BJ (cell line): ENCODE measurements at regions not wholly inside any gene's neighbourhood (a gene's known extent, or its start where the extent isn't known, plus 50 kb on each side); places are given as distances from the start of the nearest gene placed in this dataset.

Experiments used
- CTCF ChIA-PET: fragments of 350-600 bp; formaldehyde crosslinking; extraction: SDS; loops from one replicate; lab custom pipeline; 2021; ENCODE audit warnings: antibody characterized with exemption, inconsistent platforms; lab: Yijun Ruan, JAX
- POLR2A ChIA-PET: fragments of 300-600 bp; sonication (Branson Sonifier 250); formaldehyde crosslinking; extraction: SDS; loops from one replicate; lab custom pipeline; 2021; ENCODE audit warnings: antibody characterized with exemption; lab: Charles Lee
- DNase-seq: peaks from one replicate; pipeline ENCODE4 v3.0.0-alpha.2; 2011; ENCODE audit warnings: low read depth
- H3K27me3 ChIP-seq: 2 replicates; pipeline ENCODE4 v1.6.0; 2011; ENCODE audit warnings: low read length; ENCODE audit not compliant: control insufficient read depth, insufficient read depth
- H3K36me3 ChIP-seq: 2 replicates; pipeline ENCODE4 v1.5.1; 2011; ENCODE audit warnings: low read length; ENCODE audit not compliant: control insufficient read depth, insufficient read depth
- H3K4me3 ChIP-seq: 2 replicates; pipeline ENCODE4 v1.5.1; 2011; ENCODE audit warnings: low read depth, mild to moderate bottlenecking, control low read depth, low read length
- TF ChIP-seq, protein P1 (sequence below): IDR thresholded peaks from 2 replicates; pipeline ENCODE4 v1.5.1; 2011; ENCODE audit warnings: low read depth, mild to moderate bottlenecking, control low read depth, inconsistent platforms, low read length, moderate library complexity; ENCODE audit not compliant: insufficient read depth

DNA sequence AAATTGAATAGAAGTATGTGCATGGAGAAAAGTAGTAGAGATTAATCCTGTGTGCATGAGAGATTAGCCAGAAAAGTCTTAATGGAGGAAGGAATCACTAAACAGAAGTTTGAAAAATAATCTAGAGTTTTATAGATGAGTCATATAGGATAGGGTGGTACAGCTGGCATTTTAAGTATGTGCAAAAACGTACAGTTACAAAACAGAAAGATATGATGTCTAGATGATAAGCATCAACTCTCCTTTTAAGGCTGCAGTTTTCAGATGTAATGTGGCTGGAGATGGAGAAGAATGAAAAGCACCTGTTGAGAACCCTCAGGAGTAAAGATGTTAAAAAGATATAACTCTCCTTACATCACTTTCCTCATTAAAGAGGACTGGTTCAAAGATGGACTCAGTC is 271.3 kb downstream of the STK31 start:
- TF ChIP-seq, protein P1, sequence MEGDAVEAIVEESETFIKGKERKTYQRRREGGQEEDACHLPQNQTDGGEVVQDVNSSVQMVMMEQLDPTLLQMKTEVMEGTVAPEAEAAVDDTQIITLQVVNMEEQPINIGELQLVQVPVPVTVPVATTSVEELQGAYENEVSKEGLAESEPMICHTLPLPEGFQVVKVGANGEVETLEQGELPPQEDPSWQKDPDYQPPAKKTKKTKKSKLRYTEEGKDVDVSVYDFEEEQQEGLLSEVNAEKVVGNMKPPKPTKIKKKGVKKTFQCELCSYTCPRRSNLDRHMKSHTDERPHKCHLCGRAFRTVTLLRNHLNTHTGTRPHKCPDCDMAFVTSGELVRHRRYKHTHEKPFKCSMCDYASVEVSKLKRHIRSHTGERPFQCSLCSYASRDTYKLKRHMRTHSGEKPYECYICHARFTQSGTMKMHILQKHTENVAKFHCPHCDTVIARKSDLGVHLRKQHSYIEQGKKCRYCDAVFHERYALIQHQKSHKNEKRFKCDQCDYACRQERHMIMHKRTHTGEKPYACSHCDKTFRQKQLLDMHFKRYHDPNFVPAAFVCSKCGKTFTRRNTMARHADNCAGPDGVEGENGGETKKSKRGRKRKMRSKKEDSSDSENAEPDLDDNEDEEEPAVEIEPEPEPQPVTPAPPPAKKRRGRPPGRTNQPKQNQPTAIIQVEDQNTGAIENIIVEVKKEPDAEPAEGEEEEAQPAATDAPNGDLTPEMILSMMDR, result no peak
- DNase-seq, result no peak
- H3K36me3 ChIP-seq, result no peaks in the 10 kb centered on the region
- H3K4me3 ChIP-seq, result no peak overlapping the region
- CTCF ChIA-PET, result interaction anchor here (0.9 to 1.2 kb wide), 2 partner anchors 16 to 42 kb away, joined by 3 read pairs; no protein-coding TSS in a partner anchor
- POLR2A ChIA-PET, result no interaction called here
- no peaks in the 10 kb centered on the region for H3K27me3 ChIP-seq

DNA sequence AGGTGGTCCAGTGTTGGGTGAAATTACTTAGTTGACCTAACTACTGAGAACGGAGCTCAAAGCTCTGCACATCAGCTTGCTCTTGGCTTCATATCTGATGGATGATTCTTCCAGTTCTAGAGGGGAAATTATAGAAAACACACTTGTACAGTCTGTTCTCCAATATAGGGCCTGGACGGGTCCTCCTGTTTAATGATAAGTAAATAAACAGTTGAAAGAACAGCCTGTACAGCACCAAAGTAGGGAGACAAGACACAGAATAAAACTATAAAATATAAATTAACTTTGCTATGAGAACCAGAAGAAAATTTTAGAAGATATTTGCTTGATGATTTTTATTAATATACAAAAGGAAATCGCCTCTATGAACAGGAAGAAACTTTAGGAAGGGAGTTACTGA is 271.7 kb downstream of the STK31 start:
- H3K4me3 ChIP-seq, result no peak overlapping the region
- CTCF ChIA-PET, result interaction anchor here (0.9 to 1.2 kb wide), 2 partner anchors 16 to 43 kb away, joined by 3 read pairs; no protein-coding TSS in a partner anchor
- POLR2A ChIA-PET, result no interaction called here
- no peaks in the 10 kb centered on the region for H3K36me3 ChIP-seq
- TF ChIP-seq, protein P1, result no peak
- DNase-seq, result no peak
- H3K27me3 ChIP-seq, result no peaks in the 10 kb centered on the region

DNA sequence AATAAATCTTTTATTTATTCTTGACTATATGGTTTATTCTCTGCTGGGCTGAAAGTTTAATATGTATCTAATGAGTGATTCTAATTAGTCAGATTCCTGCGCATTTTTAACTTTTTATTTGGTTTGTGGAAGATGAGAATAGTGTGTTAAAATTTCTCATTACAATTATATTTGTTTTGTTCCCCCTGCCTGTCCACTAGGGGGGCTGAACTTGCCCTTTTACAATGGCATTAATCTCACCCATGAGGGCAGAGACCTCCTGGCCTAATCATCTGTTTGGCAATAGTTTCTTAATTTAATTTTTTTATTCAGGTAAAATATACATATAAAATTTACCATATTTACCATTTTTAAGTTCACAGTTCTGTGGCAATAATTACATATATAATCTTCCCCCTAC is 278.5 kb upstream of the NPY start:
- no peak overlapping the region for H3K4me3 ChIP-seq
- H3K36me3 ChIP-seq, result no peaks in the 10 kb centered on the region
- no peaks in the 10 kb centered on the region for H3K27me3 ChIP-seq
- no peak for DNase-seq
- CTCF ChIA-PET, result no interaction called here
- TF ChIP-seq, protein P1, result no peak
- POLR2A ChIA-PET, result no interaction called here

- no peak for DNase-seq
- Histone ChIP-seq H3K4me3 (no peak overlapping the region), H3K27me3 (no peaks in the 10 kb centered on the region), H3K36me3 (no peaks in the 10 kb centered on the region)
- CTCF ChIA-PET, result no interaction called here
- TF ChIP-seq, protein P1, result no peak
- POLR2A ChIA-PET, result no interaction called here
These were observed 273.5 kb upstream of the NPY start for GRCh38 chr7:24010495-24010894.

GRCh38 chr7:24017519-24017918 is 266.5 kb upstream of the NPY start:
- Histone ChIP-seq H3K4me3 (no peak overlapping the region), H3K27me3 (no peaks in the 10 kb centered on the region), H3K36me3 (no peaks in the 10 kb centered on the region)
- ChIA-PET CTCF (no interaction called here), POLR2A (no interaction called here)
- TF ChIP-seq, protein P1, result no peak
- no peak for DNase-seq
